ENCODE measurements at regions not wholly inside any gene's neighbourhood (a gene's known extent, or its start where the extent isn't known, plus 50 kb on each side); places are given as distances from the start of the nearest gene placed in this dataset.

- TF ChIP-seq CREB1 (IDR thresholded peaks at IDR 0.05) (no peak), E2F6 (IDR thresholded peaks at IDR 0.05) (no peak), RFX5 (IDR thresholded peaks at IDR 0.05; ENCODE audit: borderline replicate concordance, low read depth, low read length) (no peak), TAF1 (IDR thresholded peaks at IDR 0.05; ENCODE audit: low read depth, low read length) (no peak), CTCF (IDR thresholded peaks at IDR 0.05; ENCODE audit: control extremely low read depth in 1 of 3, insufficient read depth in 1 of 3, low read depth in 1 of 3, low read length in 3 of 3) (no peak), POLR2A (IDR thresholded peaks at IDR 0.05; ENCODE audit: control extremely low read depth in 1 of 2, low read depth in 2 of 2, low read length in 2 of 2) (no peak), JUND (IDR thresholded peaks at IDR 0.05; ENCODE audit: low read length) (no peak), POLR2AphosphoS5 (IDR thresholded peaks at IDR 0.05; ENCODE audit: low read depth, low read length) (no peak), EGR1 (IDR thresholded peaks at IDR 0.05; ENCODE audit: borderline replicate concordance, low read depth, low read length) (no peak), YY1 (IDR thresholded peaks at IDR 0.05; ENCODE audit: low read depth, low read length) (no peak)
- TF ChIP-seq, protein P1, sequence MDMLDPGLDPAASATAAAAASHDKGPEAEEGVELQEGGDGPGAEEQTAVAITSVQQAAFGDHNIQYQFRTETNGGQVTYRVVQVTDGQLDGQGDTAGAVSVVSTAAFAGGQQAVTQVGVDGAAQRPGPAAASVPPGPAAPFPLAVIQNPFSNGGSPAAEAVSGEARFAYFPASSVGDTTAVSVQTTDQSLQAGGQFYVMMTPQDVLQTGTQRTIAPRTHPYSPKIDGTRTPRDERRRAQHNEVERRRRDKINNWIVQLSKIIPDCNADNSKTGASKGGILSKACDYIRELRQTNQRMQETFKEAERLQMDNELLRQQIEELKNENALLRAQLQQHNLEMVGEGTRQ (IDR thresholded peaks at IDR 0.05; ENCODE audit: low read length) = no peak
- TF ChIP-seq, protein P2, sequence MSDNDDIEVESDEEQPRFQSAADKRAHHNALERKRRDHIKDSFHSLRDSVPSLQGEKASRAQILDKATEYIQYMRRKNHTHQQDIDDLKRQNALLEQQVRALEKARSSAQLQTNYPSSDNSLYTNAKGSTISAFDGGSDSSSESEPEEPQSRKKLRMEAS (IDR thresholded peaks at IDR 0.05) = no peak
These were observed 1030.5 kb upstream of the TMEM132C start for GRCh38 chr12:127236491-127236890.
